Activated CD4-positive, alpha-beta T cell treated with anti-CD3 and anti-CD28 coated beads, Interleukin-2, amount 50 U/mL, for 4 hours (primary cell): ENCODE measurements at regions not wholly inside any gene's neighbourhood (a gene's known extent, or its start where the extent isn't known, plus 50 kb on each side); places are given as distances from the start of the nearest gene placed in this dataset.

Experiments used
- DNase-seq, 2 experiments: peaks; one replicate each; pipeline ENCODE4 v3.0.0-alpha.2; 2020

DNA sequence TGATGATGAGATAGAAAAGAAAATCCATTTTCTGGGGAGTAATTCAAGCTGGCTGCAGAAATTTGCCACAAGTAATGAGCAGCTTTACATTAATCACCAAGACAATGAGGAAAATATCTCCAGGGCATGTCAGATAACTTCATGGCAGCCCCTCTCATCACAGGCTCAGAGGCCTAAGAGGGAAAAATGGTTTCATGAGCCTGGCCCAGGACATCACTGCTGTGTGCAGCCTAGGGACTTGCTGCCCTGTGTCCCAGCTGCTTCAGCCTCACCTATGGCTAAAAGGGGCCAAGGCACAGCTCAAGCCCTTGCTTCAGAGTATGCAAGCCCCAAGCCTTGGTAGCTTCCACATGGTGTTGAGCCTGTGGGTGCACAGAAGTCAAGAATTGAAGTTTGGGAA lies 161.7 kb downstream of the OPA1 start:
- DNase-seq: no peak

GRCh38 chr3:193756536-193756935 lies 163.5 kb downstream of the OPA1 start:
- no peak for DNase-seq

- no peak for DNase-seq
Measured at GRCh38 chr3:193757457-193757856, 164.4 kb downstream of the OPA1 start.

GRCh38 chr3:193761969-193762368 lies 169.0 kb downstream of the OPA1 start:
- DNase-seq: no peak

DNA sequence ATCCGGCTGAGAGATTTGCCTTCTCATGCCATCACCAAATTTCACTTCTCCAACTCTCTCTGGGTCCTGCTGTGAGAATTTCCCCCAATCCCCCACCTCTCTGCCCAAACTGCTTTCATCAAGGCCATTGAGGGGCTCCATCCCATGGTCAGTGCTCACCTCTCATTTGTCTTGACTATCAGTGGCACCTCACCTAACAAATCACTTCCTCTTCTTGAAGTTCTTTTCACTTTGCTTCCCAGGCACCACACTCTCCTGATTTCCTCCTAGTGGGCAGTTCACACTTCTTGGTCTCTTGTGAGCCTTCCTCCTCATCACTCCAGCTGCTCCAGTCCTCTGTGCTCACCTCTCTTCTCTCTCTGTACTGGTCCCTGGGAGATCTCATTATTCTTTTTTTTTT lies 169.6 kb downstream of the OPA1 start:
- DNase-seq: no peak

- DNase-seq: no peak
Measured at GRCh38 chr3:193764959-193765358, 172.0 kb downstream of the OPA1 start.

DNA sequence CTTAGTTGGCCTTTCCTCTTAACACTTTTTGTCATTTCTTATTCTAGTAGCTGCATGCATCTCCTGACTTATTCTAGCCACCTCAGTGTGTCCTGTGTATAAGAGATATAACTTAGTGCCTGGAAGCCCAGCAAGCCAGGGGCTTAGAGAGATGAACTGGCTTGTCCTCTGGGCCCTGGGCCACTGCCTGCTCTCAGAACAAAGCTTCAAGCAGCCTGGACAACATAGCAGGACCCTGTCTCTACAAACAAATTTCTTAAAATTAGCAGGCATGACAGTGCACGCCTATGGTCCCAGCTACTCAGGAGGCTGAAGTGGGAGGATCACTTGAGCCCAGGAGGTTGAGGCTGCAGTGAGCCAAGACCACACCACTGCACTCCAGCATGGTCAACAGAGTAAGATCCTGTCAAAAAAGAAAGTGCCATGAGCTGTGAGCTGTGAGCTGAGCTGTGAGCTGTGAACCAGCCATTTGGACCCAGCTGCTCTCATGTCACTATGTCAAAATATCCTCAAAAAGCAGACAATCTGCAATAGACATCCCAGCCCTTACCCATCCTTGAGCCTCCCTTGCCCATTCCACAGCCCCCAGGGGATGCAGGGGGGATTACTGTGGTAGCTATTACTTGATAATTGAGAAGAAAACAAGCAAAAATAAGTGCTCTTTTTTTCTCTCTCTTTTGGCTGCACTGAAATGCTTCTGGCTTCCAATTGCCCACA lies 174.5 kb downstream of the OPA1 start:
- DNase-seq: no peak

- no peak for DNase-seq
Measured at GRCh38 chr3:193768070-193768394, 175.0 kb downstream of the OPA1 start.

- no peak for DNase-seq
Measured at GRCh38 chr3:193769437-193769836, 176.4 kb downstream of the OPA1 start.

GRCh38 chr3:193771011-193771652 lies 178.1 kb downstream of the OPA1 start:
- DNase-seq: no peak

DNA sequence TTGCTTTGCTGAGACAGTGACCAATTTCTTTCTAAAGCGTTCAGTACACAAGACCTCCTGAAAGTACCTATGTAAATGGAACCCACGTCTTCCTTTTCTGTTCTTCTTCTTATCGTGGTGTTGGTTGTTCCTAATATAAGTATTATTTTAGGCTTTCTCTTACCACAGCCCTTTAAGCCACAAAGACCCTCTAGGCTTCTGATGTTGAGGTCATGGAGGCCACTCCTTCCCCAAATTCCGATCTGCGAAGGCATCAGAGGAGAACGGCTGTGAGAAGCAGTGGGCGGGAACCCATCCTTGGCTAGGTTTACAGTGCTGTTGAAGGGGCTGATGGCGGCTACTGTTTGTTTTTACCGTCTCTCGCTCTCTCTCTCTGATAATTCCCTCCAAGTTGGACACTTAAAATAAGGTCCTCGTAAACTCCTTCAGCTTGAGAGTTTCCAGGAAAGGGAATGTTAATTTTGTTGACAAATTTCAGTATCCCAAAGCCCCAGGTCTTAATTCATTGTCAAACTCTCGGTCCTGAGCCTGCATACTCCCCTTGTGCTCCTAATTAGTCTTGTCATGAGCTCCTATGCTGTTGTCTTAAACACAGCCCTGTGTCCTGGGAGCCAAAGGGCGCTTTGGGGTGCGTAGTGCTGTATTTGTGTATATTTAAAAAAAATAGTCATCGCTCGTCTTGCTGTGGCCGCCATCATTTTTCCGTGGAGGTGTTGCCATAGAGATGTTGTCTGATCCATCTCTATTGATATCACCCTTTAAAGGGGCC lies 178.8 kb downstream of the OPA1 start:
- DNase-seq: no peak

- DNase-seq: no peak
Measured at GRCh38 chr3:193772422-193772763, 179.4 kb downstream of the OPA1 start.

DNA sequence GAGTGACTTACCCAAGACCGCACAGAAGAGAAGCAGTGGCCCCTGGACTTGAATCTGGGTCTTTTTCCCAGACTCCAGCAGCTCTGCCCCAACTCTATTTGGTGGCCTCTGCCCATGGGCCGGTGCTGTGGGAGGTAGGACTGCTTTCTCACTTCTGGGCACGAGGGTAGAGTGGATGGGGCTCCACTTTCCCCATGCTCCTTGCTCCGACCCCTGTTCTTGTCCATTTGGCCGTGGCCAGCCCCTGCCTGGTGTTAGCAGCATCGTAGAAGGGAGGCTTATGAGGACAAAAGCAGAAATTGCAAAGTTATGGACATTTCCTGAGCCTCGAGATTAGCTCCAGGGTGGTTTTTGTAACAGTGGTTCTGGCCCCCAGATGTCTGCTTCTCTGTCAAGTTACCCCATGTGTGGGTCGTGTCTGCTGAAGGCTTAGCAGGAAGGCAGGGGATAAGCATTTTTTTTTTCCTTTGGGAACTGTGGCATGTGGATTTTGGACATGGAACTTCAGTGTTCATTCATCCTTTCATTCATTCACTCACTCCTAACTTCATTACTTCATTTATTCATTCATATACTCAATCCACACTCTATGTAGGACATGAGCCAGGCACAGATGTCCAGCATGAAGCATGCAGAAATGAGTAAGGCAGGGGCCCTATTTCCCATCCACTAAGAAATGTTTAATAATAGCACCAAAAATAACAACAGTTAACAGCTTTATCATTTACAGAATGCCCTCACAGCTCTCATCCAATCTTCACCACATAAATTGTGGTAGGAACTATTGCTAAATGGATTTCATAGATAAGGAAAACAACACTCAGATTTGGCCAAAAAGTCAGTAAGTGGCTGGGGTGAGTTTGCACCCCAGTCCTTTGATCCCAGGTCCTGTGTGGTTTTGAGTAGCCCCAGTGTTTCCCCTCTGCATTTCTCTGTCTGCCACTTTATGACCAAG lies 180.5 kb downstream of the OPA1 start:
- no peak for DNase-seq

DNA sequence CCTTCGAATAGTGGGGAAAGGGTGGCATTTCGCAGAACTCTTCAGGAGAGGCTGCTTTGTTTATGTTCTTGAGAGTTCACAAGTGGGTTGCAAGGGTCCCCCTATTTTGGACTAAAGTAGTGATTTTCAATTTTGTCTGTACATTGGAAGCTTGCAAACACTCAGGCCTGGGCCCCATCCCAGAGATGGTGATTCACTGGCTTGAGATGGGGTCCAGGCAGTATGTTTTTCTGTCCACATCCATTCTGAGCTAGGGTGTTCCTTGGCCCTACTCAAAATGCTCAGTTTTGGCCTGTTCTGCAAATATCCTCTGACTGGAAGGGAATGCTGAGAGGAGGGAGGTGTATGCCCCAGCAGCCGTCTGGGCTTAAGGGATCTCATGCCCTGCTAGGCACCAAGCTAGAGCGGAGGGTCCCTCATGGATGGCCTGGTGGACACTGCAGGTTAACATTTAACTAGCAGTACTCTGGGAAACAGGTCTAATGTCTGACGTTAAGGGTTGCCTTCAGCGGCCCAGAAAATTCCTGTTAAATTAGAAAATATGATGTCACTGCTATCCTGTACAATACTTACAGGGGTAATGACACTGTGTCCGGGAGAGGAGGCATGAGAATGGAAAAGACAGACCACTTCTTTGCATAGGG lies 181.4 kb downstream of the OPA1 start:
- no peak for DNase-seq

DNA sequence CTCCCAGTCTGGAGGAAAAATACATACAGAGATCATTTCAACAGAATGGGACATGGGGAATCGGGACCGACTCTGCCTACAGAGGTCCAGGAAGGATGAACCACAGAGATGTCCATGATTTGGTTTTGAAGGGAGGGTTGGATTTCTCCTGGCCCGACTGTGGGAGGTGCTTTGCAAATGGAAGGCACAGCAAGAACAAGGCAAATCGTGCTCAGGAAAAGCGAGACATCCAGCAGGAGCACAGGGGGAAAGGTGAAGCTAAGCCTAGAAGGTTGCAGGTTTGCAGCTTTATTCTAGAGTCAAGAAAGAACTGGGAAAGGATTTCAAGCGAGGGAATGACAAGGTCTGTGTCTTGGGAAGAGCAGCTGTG lies 181.9 kb downstream of the OPA1 start:
- DNase-seq: no peak

DNA sequence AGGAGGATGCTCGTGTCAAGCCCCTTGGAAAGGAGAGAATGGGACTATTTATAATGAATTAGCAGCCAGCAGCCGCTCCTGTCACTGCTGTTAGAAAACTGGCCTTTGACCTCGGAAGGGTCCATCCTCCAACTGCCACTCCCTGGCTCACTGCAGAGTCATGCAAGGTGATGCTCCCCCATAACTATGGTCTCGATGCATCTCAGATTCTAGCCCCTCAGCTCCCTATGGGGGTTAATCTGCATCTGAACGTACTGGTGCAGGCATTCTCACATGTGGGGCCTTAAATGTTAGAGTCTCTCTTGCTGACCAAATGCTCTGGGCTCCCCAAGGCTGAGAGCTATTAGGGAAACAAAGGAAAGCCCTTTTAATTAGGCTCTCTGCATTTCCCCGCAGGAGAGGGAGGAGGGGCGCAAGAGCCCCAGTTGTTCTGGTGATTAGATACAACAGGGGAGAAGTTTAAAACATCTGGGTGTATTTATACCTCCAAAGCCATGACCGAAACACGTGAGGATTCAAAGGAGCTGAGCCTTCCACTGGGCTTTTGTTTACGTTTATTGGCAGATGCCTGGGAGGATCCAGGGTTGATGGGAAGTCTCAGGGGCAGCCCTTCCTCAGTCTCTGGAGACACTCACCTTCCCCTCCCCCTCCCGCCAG lies 182.5 kb downstream of the OPA1 start:
- no peak for DNase-seq

- no peak for DNase-seq
Measured at GRCh38 chr3:193776626-193777358, 183.8 kb downstream of the OPA1 start.

- DNase-seq: no peak
Measured at GRCh38 chr3:193777524-193777923, 184.5 kb downstream of the OPA1 start.

- DNase-seq: no peak
Measured at GRCh38 chr3:193778676-193779075, 185.7 kb downstream of the OPA1 start.

GRCh38 chr3:193779933-193780332 lies 186.9 kb downstream of the OPA1 start:
- no peak for DNase-seq

DNA sequence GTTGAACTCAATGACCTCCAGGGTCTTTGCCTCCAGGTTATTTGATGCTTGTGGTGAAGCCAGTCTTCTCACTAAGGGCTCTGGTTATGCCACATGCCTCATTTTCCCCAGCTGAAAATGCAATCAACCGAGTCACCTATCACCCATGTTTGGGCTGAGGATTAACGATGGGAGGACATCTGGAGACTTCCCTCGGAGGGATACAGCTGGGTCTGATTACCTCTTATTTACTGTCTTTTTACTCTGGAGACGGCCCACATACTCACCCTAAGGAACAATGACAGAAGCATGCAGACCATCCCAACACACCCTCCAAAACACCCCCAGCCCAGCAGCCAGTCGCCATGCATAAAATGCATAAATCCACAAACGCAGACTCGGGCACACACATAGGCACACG lies 187.4 kb downstream of the OPA1 start:
- no peak for DNase-seq
